HEK293T (cell line): ENCODE measurements at regions not wholly inside any gene's neighbourhood (a gene's known extent, or its start where the extent isn't known, plus 50 kb on each side); places are given as distances from the start of the nearest gene placed in this dataset.

ENCODE experiments used
- CTCF ChIA-PET: fragments of 350-600 bp; formaldehyde crosslinking; extraction: SDS; loops from one replicate; lab custom pipeline; 2021; ENCODE audit warnings: antibody characterized with exemption, inconsistent platforms; lab: Yijun Ruan, JAX
- POLR2A ChIA-PET: fragments of 350-600 bp; formaldehyde crosslinking; extraction: SDS; loops from one replicate; lab custom pipeline; 2020; ENCODE audit warnings: antibody characterized with exemption, inconsistent platforms; lab: Yijun Ruan, JAX
- DNase-seq: peaks from one replicate; pipeline ENCODE4 v3.0.0; 2012; ENCODE audit warnings: mixed read lengths; ENCODE audit errors: extremely low spot score
- ARNT ChIP-seq: fragments of 450-650 bp; IDR thresholded peaks from 2 replicates; pipeline ENCODE4 v1.6.1; 2017; ENCODE audit warnings: mild to moderate bottlenecking
- BHLHE40 ChIP-seq: fragments of 450-650 bp; IDR thresholded peaks from 2 replicates; pipeline ENCODE4 v1.6.1; 2016; ENCODE audit warnings: mild to moderate bottlenecking, moderate library complexity, borderline replicate concordance
- CTBP1 ChIP-seq: fragments of 450-650 bp; IDR thresholded peaks from 2 replicates; pipeline ENCODE4 v1.6.1; 2016; ENCODE audit warnings: borderline replicate concordance
- ELF4 ChIP-seq: fragments of 450-650 bp; IDR thresholded peaks from 2 replicates; pipeline ENCODE4 v1.6.1; 2017; ENCODE audit warnings: antibody characterized with exemption
- FOXA1 ChIP-seq: fragments of 450-650 bp; IDR thresholded peaks from 2 replicates; pipeline ENCODE4 v1.6.1; 2016; ENCODE audit warnings: mild to moderate bottlenecking
- FOXK2 ChIP-seq: fragments of 450-650 bp; IDR thresholded peaks from 2 replicates; pipeline ENCODE4 v1.6.1; 2016; ENCODE audit warnings: mild to moderate bottlenecking
- FOXM1 ChIP-seq: fragments of 450-650 bp; IDR thresholded peaks from 2 replicates; pipeline ENCODE4 v1.6.1; 2017; ENCODE audit warnings: mild to moderate bottlenecking, borderline replicate concordance
- HDGF ChIP-seq: fragments of 450-650 bp; IDR thresholded peaks from 2 replicates; pipeline ENCODE4 v1.6.1; 2017; ENCODE audit warnings: antibody characterized with exemption, borderline replicate concordance
- L3MBTL2 ChIP-seq: fragments of 450-650 bp; conservative IDR thresholded peaks from 2 replicates; pipeline ENCODE4 v1.6.1; 2016; ENCODE audit warnings: mild to moderate bottlenecking
- LEF1 ChIP-seq: fragments of 450-650 bp; IDR thresholded peaks from 2 replicates; pipeline ENCODE4 v1.6.1; 2017; ENCODE audit warnings: mild to moderate bottlenecking, borderline replicate concordance
- NFRKB ChIP-seq: fragments of 450-650 bp; IDR thresholded peaks from 2 replicates; pipeline ENCODE4 v1.6.1; 2016; ENCODE audit warnings: mild to moderate bottlenecking, moderate library complexity
- SP1 ChIP-seq: fragments of 450-650 bp; IDR thresholded peaks from 2 replicates; pipeline ENCODE4 v1.6.1; 2017
- SUZ12 ChIP-seq: fragments of 450-650 bp; IDR thresholded peaks from 2 replicates; pipeline ENCODE4 v1.6.1; 2016; ENCODE audit warnings: mild to moderate bottlenecking
- TARDBP ChIP-seq: fragments of 450-650 bp; IDR thresholded peaks from 2 replicates; pipeline ENCODE4 v1.6.1; 2016
- ZNF384 ChIP-seq: fragments of 450-650 bp; IDR thresholded peaks from 2 replicates; pipeline ENCODE4 v1.6.1; 2016
- TF ChIP-seq, protein P1 (sequence below): fragments of 450-650 bp; IDR thresholded peaks from 2 replicates; pipeline ENCODE4 v1.6.1; 2016

DNA sequence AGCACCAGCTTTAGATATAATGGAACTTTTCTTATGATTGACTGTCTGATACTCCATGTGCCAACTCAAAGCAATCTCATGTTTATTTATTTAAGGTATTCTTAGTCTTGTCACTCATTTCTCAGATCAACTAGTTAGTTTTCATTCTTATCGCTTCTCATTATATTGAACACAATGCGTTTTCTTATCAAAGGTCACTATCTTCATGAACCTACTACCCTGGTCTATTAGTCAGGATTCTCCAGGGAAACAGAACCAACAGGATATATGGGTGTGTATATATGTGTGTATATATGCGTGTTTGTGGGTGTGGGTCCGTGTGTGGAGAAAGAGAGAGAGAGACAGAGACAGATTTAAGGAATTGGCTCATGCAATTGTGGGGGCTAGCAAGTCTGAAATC is 619.9 kb downstream of the ZEB2 start:
- no peak for DNase-seq
- TF ChIP-seq ARNT (no peak), SP1 (no peak), FOXM1 (no peak), HDGF (no peak), BHLHE40 (no peak), CTBP1 (no peak), NFRKB (no peak), LEF1 (no peak), TARDBP (no peak), ZNF384 (no peak), L3MBTL2 (no peak), ELF4 (no peak), FOXA1 (no peak)
- ChIA-PET POLR2A (no interaction called here), CTCF (no interaction called here)

DNA sequence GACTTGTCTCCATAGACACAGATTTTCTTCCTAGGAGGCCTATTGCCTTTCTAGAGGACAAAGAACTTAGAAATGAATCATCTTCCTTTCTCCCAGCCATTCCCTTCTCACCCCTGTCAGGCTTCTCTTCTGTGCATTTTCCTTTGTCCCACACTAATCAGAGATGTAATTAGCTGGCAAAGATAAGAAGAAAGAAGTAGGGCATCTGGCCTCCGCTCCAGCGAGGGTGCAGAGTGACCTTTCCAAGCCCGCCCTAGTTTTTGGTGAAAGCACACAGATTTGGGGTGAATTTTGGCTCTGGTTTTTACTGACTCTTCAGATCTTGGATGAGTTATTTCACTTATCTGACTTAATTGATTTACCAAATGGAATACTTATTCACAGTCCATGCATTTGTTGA is 626.5 kb downstream of the ZEB2 start:
- TF ChIP-seq TARDBP (no peak), BHLHE40 (no peak), SP1 (no peak), HDGF (no peak), NFRKB (no peak), CTBP1 (no peak), FOXA1 (no peak), SUZ12 (no peak), FOXM1 (no peak), ARNT (no peak), L3MBTL2 (no peak), ELF4 (no peak), LEF1 (no peak), FOXK2 (no peak), ZNF384 (no peak)
- TF ChIP-seq, protein P1, sequence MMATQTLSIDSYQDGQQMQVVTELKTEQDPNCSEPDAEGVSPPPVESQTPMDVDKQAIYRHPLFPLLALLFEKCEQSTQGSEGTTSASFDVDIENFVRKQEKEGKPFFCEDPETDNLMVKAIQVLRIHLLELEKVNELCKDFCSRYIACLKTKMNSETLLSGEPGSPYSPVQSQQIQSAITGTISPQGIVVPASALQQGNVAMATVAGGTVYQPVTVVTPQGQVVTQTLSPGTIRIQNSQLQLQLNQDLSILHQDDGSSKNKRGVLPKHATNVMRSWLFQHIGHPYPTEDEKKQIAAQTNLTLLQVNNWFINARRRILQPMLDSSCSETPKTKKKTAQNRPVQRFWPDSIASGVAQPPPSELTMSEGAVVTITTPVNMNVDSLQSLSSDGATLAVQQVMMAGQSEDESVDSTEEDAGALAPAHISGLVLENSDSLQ: no peak
- POLR2A ChIA-PET: no interaction called here
- DNase-seq: no peak
- CTCF ChIA-PET: no interaction called here

DNA sequence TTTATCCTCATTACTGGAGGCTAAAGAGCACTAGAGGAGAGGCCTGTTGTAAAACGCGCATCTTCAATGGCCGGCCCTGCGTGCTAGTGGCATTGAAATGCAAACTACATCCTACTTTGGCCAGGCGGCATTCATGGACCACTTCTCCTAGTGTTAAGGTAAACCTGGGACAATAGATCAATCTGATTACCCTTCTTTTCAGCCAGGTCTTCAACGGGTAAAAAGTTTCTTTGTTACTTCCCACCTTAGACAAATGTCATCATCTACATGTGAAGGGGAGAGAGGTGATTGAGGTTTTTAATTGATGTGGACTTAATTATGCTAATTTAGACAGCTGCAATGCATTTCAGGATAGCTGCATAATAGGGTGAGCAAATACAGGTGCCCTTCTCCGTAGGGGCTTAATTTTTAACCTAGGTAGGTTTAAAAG is 628.0 kb downstream of the ZEB2 start:
- CTCF ChIA-PET: no interaction called here
- POLR2A ChIA-PET: no interaction called here
- DNase-seq: no peak
- TF ChIP-seq SUZ12 (no peak), LEF1 (no peak), SP1 (no peak), HDGF (no peak), NFRKB (no peak), FOXK2 (no peak), CTBP1 (no peak), ARNT (no peak), ZNF384 (no peak), ELF4 (no peak), FOXM1 (no peak), FOXA1 (no peak)
- TF ChIP-seq, protein P1: no peak

DNA sequence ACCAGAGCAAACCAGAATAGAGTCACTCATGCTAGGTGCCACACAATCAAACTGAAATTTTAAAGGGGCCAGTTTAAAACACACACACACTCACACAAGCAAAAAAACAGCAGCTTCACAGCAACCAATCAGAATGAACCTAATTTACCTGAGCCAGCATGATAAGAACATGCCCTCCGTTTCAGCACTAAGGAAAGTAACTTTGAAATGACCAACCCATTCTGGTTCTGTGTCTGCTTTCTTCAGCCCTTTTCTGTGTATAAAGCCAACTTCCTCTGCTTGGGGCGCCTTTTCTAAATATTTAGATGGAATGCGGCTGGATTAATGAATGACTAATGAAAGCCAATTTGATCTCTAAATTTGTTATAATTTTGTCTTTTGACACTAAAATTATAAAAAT is 629.1 kb downstream of the ZEB2 start:
- ChIA-PET CTCF (no interaction called here), POLR2A (no interaction called here)
- TF ChIP-seq L3MBTL2: no peak
- no peak for TF ChIP-seq FOXM1
- no peak for TF ChIP-seq SUZ12
- TF ChIP-seq BHLHE40: no peak
- TF ChIP-seq, protein P1: no peak
- TF ChIP-seq CTBP1: no peak
- TF ChIP-seq LEF1: no peak
- no peak for TF ChIP-seq SP1
- no peak for TF ChIP-seq ZNF384
- TF ChIP-seq ELF4: no peak
- no peak for TF ChIP-seq NFRKB
- no peak for TF ChIP-seq ARNT
- no peak for TF ChIP-seq FOXK2
- TF ChIP-seq FOXA1: no peak
- no peak for TF ChIP-seq TARDBP
- TF ChIP-seq HDGF: no peak
- no peak for DNase-seq

GRCh38 chr2:143889216-143889615 is 630.7 kb downstream of the ZEB2 start:
- ChIA-PET CTCF (no interaction called here), POLR2A (no interaction called here)
- TF ChIP-seq L3MBTL2: no peak
- no peak for TF ChIP-seq ZNF384
- TF ChIP-seq FOXK2: no peak
- TF ChIP-seq SP1: no peak
- TF ChIP-seq ELF4: no peak
- TF ChIP-seq FOXA1: no peak
- TF ChIP-seq LEF1: no peak

DNA sequence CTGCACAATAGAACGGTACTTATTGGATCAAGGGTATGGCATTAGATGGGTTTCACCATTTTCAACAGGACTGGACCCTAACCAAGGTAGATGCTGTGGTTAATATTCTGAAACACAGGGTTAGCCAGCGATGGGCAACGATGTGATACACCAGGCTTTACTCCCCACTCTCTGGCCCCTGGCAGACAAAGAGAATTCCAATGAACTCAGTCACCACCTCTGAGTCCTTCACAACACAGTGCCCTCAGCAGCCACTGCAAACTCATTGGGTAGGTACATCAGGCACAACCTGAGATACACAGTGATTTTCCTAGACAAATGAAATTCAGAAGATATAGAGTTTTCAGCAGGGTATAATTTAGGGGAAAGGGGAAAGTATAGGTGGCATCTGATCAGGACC is 634.5 kb downstream of the ZEB2 start:
- DNase-seq: no peak
- CTCF ChIA-PET: no interaction called here
- POLR2A ChIA-PET: no interaction called here
- TF ChIP-seq NFRKB (no peak), ELF4 (no peak), SP1 (no peak), FOXM1 (no peak), TARDBP (no peak), CTBP1 (no peak), FOXK2 (no peak), HDGF (no peak), FOXA1 (no peak), SUZ12 (no peak), BHLHE40 (no peak), ZNF384 (no peak), LEF1 (no peak), L3MBTL2 (no peak), ARNT (no peak)
- TF ChIP-seq, protein P1: no peak

More at GRCh38 chr2:143889216-143889615, 630.7 kb downstream of the ZEB2 start:
- DNase-seq: no peak
